Gastroesophageal sphincter (tissue), 4 donors: ENCODE measurements at regions not wholly inside any gene's neighbourhood (a gene's known extent, or its start where the extent isn't known, plus 50 kb on each side); places are given as distances from the start of the nearest gene placed in this dataset.

Experiments
- ATAC-seq: fragments of 150-250 bp; one replicate; pipeline ENCODE4 v1.9.1; 2016; ENCODE audit warnings: mild to moderate bottlenecking, moderate library complexity
- H3K27ac ChIP-seq, 4 donors: fragments of 200-600 bp; sonication (generic) in 3 of 4; 1 replicate in 3 of 4; 2 replicates in 1 of 4; pipeline ENCODE4 v1.5.1; 2016 to 2019
- H3K27me3 ChIP-seq: fragments of 200-600 bp; sonication (generic); one replicate; pipeline ENCODE4 v1.5.1; 2019
- H3K36me3 ChIP-seq, 2 donors: fragments of 200-600 bp; sonication (generic); one replicate each; pipeline ENCODE4 v1.5.1; 2019; ENCODE audit warnings: control low read depth in 1 of 2
- H3K4me1 ChIP-seq, 3 donors: fragments of 200-600 bp; sonication (generic); 1 replicate in 2 of 3; 2 replicates in 1 of 3; pipeline ENCODE4 v1.5.1; 2016 to 2019; ENCODE audit warnings: control low read depth in 2 of 3
- H3K4me3 ChIP-seq, 2 donors: fragments of 200-600 bp; sonication (generic); one replicate each; pipeline ENCODE4 v1.5.1; 2019; ENCODE audit warnings: mild to moderate bottlenecking in 1 of 2, moderate library complexity in 1 of 2
- H3K9me3 ChIP-seq, 3 donors: fragments of 200-600 bp; sonication (generic); one replicate each; pipeline ENCODE4 v1.5.1; 2017 to 2019; ENCODE audit warnings: control low read depth in 2 of 3
- CTCF ChIP-seq, 4 experiments: fragments of 200-600 bp in 2 of 4; fragments of 450-650 bp in 2 of 4; sonication (generic) in 1 of 4; IDR thresholded peaks; one replicate each; pipeline ENCODE4 v1.5.1; 2017 to 2019; ENCODE audit warnings: antibody characterized with exemption in 4 of 4, mild to moderate bottlenecking in 2 of 4, moderate library complexity in 2 of 4
- EP300 ChIP-seq: sonication (generic); formaldehyde crosslinking; IDR thresholded peaks from one replicate; pipeline ENCODE4 v1.6.1; 2017; ENCODE audit warnings: antibody characterized with exemption, mild to moderate bottlenecking
- POLR2A ChIP-seq, 2 donors: fragments of 450-650 bp; IDR thresholded peaks; one replicate each; pipeline ENCODE4 v1.6.1; 2017; ENCODE audit warnings: antibody characterized with exemption in 2 of 2, mild to moderate bottlenecking in 2 of 2, moderate library complexity in 1 of 2
- POLR2AphosphoS5 ChIP-seq: sonication (generic); formaldehyde crosslinking; IDR thresholded peaks from one replicate; pipeline ENCODE4 v1.6.1; 2017; ENCODE audit warnings: antibody characterized with exemption
- WGBS, 2 donors: methylation state at CpG; one replicate each; pipeline ENCODE4 v1.1.5; 2018; ENCODE audit warnings: low coverage in 1 of 2; 5-methylcytosine and 5-hydroxymethylcytosine counted together

GRCh38 chr4:33658971-33659370, 2585.3 kb downstream of the ARAP2 start:
- H3K36me3 ChIP-seq = no peaks in the 10 kb centered on the region
- H3K4me1 ChIP-seq = no peaks in the 10 kb centered on the region
- ATAC-seq = no peak
- 36% methylated on average over 3 of the region's 3 CpGs; no CpG with 5 or more reads in 1 of the 2 donors for WGBS, 2 donors
- no peak overlapping the region for H3K27ac ChIP-seq
- H3K4me3 ChIP-seq = no peak overlapping the region
- peaks cover 0 to 11% (median 0%) of the 10 kb centered on the region in 3 donors for H3K9me3 ChIP-seq
- TF ChIP-seq CTCF (IDR thresholded peaks at IDR 0.05) (no peak), EP300 (no peak), POLR2AphosphoS5 (no peak), POLR2A (IDR thresholded peaks at IDR 0.05) (no peak)
- H3K27me3 ChIP-seq = no peaks in the 10 kb centered on the region

- H3K9me3 ChIP-seq = peaks cover 0 to 31% (median 0%) of the 10 kb centered on the region in 3 donors
- H3K27me3 ChIP-seq = no peaks in the 10 kb centered on the region
- no peaks in the 10 kb centered on the region for H3K36me3 ChIP-seq
- no peak overlapping the region for H3K4me3 ChIP-seq
- no peak overlapping the region for H3K27ac ChIP-seq
- ATAC-seq = no peak
- TF ChIP-seq POLR2A (IDR thresholded peaks at IDR 0.05) = no peak
- TF ChIP-seq POLR2AphosphoS5 = no peak
- TF ChIP-seq EP300 = no peak
- H3K4me1 ChIP-seq = no peaks in the 10 kb centered on the region
Measured at GRCh38 chr4:33661636-33662035, 2582.7 kb downstream of the ARAP2 start.

GRCh38 chr4:33685939-33686338, 2558.4 kb downstream of the ARAP2 start:
- no peak overlapping the region for H3K27ac ChIP-seq

GRCh38 chr4:33696041-33696440, 2548.3 kb downstream of the ARAP2 start:
- Histone ChIP-seq H3K36me3 (no peaks in the 10 kb centered on the region), H3K27me3 (no peaks in the 10 kb centered on the region), H3K4me3 (no peak overlapping the region), H3K9me3 (peaks cover 0 to 25% (median 0%) of the 10 kb centered on the region in 3 donors), H3K4me1 (no peaks in the 10 kb centered on the region), H3K27ac (no peak overlapping the region)
- no peak for ATAC-seq
- no peak for TF ChIP-seq POLR2A (IDR thresholded peaks at IDR 0.05)
- TF ChIP-seq EP300 = no peak
- TF ChIP-seq POLR2AphosphoS5 = no peak
- no peak for TF ChIP-seq CTCF (IDR thresholded peaks at IDR 0.05)

More at GRCh38 chr4:33685939-33686338, 2558.4 kb downstream of the ARAP2 start:
- H3K36me3 ChIP-seq = no peaks in the 10 kb centered on the region
- WGBS, 2 donors = 87 to 100% methylated on average over 1 of the region's 1 CpG
- peaks cover 0 to 4% (median 0%) of the 10 kb centered on the region in 3 donors for H3K9me3 ChIP-seq
- no peak overlapping the region for H3K4me3 ChIP-seq
- H3K27me3 ChIP-seq = no peaks in the 10 kb centered on the region
- H3K4me1 ChIP-seq = no peaks in the 10 kb centered on the region
- TF ChIP-seq EP300 = no peak
- no peak for TF ChIP-seq POLR2AphosphoS5
- TF ChIP-seq CTCF (IDR thresholded peaks at IDR 0.05) = no peak
- no peak for ATAC-seq

GRCh38 chr4:33696586-33696985, 2547.7 kb downstream of the ARAP2 start:
- TF ChIP-seq CTCF (IDR thresholded peaks at IDR 0.05) = no peak
- Histone ChIP-seq H3K36me3 (no peaks in the 10 kb centered on the region), H3K4me1 (no peaks in the 10 kb centered on the region), H3K27ac (no peak overlapping the region), H3K9me3 (peaks cover 0 to 25% (median 0%) of the 10 kb centered on the region in 3 donors), H3K27me3 (no peaks in the 10 kb centered on the region), H3K4me3 (no peak overlapping the region)
- no peak for ATAC-seq
- WGBS, 2 donors = 0% methylated on average over 2 of the region's 2 CpGs; no CpG with 5 or more reads in 1 of the 2 donors

- Histone ChIP-seq H3K27me3 (no peaks in the 10 kb centered on the region), H3K4me3 (no peak overlapping the region), H3K27ac (no peak overlapping the region), H3K36me3 (no peaks in the 10 kb centered on the region), H3K9me3 (peaks cover 0 to 16% (median 0%) of the 10 kb centered on the region in 3 donors), H3K4me1 (no peaks in the 10 kb centered on the region)
- no peak for ATAC-seq
- 57 to 80% methylated on average over 1 to 3 of the region's 3 CpGs for WGBS, 2 donors
- TF ChIP-seq CTCF (IDR thresholded peaks at IDR 0.05) (no peak), EP300 (no peak)
Measured at GRCh38 chr4:33709247-33709646, 2535.1 kb downstream of the ARAP2 start.
